Prostate gland (tissue), 2 donors: ENCODE measurements at regions not wholly inside any gene's neighbourhood (a gene's known extent, or its start where the extent isn't known, plus 50 kb on each side); places are given as distances from the start of the nearest gene placed in this dataset.

ENCODE experiments used
- POLR2AphosphoS5 ChIP-seq: sonication (generic); formaldehyde crosslinking; IDR thresholded peaks from one replicate; pipeline ENCODE4 v1.6.1; 2017; ENCODE audit warnings: antibody characterized with exemption
- TF ChIP-seq, protein P1 (sequence below), 4 experiments: fragments of 200-600 bp in 2 of 4; fragments of 450-650 bp in 2 of 4; sonication (generic) in 2 of 4; IDR thresholded peaks; 1 replicate in 3 of 4; 2 replicates in 1 of 4; pipeline ENCODE4 v1.5.1; 2016 to 2019; ENCODE audit warnings: antibody characterized with exemption in 4 of 4, mild to moderate bottlenecking in 2 of 4, moderate library complexity in 2 of 4

DNA sequence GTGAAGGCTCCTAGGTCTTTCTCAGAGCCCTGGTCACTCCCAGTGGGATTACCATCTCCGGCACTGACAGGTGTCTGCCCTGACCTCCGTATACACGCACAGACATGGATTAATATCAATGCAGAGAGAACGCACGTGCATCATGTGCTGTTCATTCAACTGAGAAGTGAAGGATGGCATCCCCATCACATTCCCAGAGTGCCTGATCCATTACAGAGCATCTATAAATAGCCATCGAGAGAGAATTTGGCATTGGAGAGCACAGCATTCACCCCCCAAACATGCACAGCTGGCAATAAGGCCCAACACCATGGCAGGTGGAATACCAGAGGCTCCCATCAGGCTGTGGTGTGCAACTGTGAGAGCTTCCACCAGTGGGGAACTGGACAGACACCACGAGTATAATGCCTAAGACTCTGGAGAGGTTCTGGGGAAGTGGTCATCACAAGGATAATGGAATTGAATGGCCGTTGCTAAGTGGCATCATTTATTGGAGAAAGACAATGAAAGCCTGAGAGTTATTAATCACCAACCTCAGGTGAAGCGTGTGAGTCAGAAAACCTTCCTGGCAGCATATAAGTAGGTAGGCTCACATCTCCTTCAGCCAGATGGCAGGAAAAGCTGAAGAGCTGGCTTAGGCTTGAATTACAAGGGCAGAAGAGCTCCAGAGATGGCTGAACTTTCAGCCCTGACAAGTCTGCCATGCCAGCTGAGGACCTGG is 244.5 kb upstream of the ID2 start:
- TF ChIP-seq POLR2AphosphoS5, result no peak
- TF ChIP-seq, protein P1, sequence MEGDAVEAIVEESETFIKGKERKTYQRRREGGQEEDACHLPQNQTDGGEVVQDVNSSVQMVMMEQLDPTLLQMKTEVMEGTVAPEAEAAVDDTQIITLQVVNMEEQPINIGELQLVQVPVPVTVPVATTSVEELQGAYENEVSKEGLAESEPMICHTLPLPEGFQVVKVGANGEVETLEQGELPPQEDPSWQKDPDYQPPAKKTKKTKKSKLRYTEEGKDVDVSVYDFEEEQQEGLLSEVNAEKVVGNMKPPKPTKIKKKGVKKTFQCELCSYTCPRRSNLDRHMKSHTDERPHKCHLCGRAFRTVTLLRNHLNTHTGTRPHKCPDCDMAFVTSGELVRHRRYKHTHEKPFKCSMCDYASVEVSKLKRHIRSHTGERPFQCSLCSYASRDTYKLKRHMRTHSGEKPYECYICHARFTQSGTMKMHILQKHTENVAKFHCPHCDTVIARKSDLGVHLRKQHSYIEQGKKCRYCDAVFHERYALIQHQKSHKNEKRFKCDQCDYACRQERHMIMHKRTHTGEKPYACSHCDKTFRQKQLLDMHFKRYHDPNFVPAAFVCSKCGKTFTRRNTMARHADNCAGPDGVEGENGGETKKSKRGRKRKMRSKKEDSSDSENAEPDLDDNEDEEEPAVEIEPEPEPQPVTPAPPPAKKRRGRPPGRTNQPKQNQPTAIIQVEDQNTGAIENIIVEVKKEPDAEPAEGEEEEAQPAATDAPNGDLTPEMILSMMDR (IDR thresholded peaks at IDR 0.05), result no peak
